ENCODE measurements at regions not wholly inside any gene's neighbourhood (a gene's known extent, or its start where the extent isn't known, plus 50 kb on each side); places are given as distances from the start of the nearest gene placed in this dataset.
"Not testable (repeated sequence)": the region's sequence is repeated elsewhere in the genome, so short reads cannot be mapped to it uniquely, and the experiment has no call there.

DNA sequence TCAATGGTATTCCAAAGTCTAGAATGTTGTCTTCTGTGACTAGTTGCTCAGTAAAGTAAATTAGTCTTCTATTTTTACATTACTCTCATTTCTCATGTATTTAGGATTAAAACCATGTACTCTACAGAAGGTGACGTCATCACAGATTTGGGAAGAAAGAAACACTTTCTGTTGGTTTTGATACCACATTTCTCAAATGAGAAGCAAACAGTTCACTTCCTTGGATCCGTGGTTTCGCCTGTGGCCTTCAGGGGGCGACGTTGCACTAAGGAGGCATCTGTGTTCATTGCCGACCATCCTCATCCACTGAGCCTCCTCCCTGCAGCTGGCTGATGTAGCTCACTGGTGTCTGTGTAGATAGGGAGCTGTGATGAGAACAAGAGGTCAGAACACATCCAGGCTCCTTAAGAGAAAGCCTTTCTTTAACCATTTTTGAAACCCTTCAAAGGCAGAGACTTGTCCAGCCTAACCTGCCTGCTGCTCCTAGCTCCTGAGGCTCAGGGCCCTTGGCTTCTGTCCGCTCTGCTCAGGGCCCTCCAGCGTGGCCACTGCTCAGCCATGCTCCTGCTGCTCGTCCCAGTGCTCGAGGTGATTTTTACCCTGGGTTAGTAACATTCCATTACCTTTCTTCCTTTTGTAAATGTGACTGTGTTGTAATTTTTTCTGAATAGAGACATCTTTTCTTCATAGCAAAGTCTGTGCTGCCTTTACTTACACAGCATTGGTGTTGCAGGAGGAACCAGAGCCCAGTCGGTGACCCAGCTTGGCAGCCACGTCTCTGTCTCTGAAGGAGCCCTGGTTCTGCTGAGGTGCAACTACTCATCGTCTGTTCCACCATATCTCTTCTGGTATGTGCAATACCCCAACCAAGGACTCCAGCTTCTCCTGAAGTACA lies 220.6 kb upstream of the OR4E1 start:
- in situ Hi-C loops (cut with MboI; ENCODE audit: low sequenced_read_pairs): no loop called here

DNA sequence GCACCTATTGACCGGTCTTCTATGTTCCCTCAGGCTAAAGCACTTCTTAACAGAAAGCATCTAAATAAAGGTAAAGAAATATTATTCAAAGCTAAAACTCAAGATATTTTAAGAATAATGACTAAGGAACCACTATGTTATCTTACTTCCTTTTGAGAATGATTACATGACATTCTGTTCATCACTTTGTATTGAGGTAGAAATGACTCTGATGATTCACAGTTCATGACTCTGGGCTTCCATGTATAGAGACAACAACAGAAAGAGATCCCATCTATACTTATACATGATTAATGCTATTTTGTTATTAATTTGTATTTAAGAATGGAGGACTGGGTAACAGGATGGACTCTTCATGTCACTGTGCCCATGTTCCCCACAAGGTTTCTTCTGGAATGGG lies 218.3 kb upstream of the OR4E1 start:
- in situ Hi-C loops (cut with MboI; ENCODE audit: low sequenced_read_pairs): no loop called here

DNA sequence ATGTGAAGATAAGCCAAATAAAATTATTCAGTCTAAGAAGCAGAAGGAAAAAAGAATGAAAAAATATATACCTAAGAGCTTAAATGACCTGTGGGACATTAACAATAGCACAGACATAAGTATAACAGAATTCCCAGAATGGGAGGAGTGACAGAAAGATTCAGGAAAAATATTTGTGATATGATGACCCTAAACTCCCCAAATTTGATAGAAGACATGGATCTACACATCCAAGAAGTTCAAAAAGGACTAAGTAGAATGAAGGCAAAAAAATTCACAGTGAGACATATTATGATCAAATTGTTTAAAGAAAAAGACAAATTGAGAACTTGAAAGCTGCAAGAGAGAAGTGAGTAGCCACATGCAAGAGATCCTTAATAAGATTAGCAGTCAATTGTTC lies 211.4 kb upstream of the OR4E1 start:
- in situ Hi-C loops (cut with MboI; ENCODE audit: low sequenced_read_pairs): no loop called here

DNA sequence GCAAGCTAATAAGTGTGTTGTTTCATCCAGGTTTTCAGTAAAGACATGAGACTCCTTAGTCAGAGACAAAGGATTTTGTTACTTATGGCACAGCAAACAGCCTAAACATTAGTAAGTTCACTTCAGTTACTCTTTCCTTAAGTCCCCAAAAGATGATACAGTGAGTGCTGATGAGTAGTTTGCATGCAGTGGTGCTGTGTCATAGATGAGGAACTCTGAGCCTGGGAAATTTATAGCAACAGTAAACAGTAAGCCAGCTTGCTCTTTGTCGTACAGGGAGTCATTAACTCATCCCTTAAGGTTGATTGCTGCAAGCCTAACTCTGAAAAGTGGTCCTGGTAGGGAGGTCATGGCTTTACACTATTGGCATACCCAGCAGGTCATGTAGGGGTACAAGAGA lies 208.6 kb upstream of the OR4E1 start:
- in situ Hi-C loops (cut with MboI; ENCODE audit: low sequenced_read_pairs): no loop called here

DNA sequence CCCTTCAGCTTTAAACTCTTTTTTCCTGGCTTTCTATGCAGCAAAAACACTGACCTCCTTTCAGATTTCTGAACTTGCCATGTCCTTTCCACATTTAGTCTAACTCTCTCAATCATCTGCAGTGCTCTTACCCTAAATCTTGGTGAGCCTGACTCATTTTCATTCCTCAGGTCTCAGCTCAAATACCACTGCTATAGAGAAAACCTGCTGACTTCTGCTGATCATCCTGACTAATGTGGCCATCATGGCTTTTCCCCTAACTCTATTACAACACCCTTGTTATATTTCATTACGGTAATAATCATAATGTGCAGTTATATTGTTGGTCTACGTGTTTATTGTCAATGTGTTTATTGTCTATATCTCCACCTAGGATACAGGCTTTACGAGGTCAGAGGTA lies 207.3 kb upstream of the OR4E1 start:
- in situ Hi-C loops (cut with MboI; ENCODE audit: low sequenced_read_pairs): no loop called here

DNA sequence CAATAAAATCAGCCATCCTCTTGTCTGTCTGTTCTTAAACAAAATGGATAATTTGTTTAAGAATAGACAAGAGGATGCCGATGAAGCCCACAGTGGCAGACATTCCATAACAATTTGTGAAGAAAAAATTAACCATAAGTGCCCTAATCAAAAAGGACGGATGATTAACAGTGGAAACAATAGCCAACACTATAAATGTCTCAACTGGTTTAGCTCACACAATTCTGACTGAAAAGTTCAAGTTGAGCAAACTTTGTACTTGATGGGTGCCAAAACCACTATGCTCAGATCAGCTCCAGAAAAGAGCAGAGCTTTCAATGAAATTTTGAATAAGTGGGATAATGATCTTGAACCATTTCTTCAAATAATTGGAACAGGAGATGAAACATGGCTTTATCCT lies 202.2 kb upstream of the OR4E1 start:
- in situ Hi-C loops (cut with MboI; ENCODE audit: low sequenced_read_pairs): no loop called here

DNA sequence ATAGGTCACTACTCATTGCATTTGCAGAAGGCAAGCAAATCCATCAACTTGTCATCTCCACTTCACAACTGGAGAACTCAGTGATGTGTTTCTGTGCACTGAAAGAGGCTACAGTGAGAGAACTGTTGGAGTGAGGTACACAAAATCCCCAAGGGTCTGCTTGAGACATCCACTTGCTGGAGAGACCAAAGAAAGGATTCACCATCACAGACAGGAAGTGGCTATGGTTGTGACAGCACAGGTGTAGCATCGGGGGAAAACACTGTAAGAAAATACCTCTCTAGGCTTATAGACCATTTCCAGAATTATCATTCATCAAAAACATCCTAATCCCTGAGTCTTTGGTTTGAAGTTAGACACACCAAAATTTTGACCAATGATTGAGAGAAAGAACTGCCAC lies 201.3 kb upstream of the OR4E1 start:
- in situ Hi-C loops (cut with MboI; ENCODE audit: low sequenced_read_pairs): no loop called here

DNA sequence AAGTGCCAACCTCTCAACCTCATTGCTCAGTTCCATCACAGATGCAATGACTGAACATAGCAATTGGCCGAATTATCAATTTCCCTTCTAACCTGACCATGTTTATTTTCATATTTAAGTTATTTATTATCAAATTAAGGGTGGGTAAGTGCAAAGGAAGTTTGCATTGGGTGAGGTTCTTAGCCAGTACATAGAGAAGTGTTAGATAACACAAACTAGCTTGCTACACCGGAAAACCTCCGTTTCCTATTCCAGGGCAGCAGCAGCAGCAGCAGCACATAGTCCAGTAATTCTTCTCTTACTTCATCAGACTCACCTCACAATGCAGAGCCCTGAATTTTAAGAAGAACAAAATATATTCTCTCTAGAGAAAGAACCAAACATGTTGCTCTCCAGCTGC lies 200.5 kb upstream of the OR4E1 start:
- in situ Hi-C loops (cut with MboI; ENCODE audit: low sequenced_read_pairs): no loop called here

DNA sequence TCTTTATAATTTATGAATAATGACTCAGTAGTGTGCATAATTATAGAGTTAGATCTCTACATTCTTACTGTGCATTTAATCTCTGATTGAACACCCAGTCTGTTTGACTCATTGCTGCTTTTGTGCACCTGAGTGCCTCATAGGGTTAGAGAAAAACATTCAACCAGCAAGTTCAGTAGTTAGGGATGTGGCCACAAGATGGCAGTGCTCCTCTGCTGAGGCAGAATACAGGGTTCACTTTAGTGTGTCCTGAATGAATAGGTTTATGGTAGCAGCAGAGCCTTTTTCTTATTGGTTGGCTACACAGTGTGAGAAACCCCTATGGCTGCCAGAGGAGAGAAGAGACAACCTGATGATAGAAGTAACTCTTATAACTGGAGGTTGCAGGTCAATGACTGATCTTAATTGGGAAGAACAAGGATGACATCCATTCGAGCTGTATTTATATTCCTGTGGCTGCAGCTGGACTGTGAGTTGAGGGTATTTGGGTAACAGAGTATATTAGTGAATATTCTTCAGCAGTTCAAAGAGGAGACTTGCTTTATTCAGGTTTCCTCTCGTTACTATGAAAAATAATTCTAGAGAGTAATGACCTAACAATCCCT lies 194.9 kb upstream of the OR4E1 start:
- in situ Hi-C loops (cut with MboI; ENCODE audit: low sequenced_read_pairs): no loop called here

DNA sequence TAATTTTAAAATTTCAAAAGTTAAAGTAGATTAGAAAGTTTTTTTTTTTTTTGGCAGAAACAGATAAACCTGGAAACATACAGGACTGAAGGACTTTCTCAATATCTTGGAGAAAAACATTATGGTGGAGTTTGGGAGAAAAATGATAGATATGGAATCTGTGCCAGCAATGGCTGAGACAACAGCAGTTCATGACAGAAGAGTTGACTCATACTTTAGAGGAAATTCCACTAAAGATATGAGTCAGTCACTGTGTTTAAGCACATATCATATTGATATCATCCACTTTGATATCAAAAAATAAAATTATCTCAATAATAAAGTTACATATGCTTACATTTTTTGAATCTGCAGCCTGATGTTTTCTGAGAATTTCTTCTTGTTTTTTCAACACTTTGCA lies 193.9 kb upstream of the OR4E1 start:
- in situ Hi-C loops (cut with MboI; ENCODE audit: low sequenced_read_pairs): no loop called here

DNA sequence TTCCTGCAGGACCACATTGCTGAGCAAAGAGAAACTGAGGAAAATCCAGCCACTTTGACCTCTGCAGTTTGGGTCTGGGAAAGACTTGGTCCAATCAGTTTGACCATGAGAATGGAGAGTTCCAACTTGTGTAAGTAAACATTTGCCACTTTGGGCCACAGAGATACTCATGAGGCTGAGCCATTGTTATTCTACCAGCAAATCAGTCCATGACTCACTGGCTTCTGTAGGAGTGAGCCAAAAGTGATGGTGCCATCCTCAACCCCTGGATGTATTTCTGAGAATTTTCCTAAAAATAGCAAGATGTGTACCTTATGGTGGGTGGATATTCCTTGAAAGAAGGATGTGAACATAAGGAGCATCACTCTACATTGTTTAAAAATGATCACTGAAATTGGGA lies 192.9 kb upstream of the OR4E1 start:
- in situ Hi-C loops (cut with MboI; ENCODE audit: low sequenced_read_pairs): no loop called here

DNA sequence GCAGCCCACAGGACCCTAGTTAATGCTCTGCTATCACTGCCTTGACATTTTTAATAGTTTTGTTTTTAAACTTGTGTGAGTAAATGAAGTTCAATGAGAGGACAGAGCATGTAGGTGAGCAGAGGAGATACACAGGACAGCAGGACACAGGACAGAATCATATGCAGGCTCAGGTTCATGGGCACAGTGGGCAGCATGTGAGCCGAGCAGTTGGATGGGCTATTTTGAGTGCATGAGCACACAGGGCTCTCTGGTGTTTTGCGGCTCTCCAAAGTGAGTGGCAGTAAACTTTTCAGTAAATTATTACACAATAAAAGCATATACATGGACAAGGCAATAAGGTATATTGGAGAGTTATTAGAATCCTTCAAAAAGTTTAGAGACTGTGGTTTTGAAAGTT lies 189.7 kb upstream of the OR4E1 start:
- in situ Hi-C loops (cut with MboI; ENCODE audit: low sequenced_read_pairs): no loop called here

DNA sequence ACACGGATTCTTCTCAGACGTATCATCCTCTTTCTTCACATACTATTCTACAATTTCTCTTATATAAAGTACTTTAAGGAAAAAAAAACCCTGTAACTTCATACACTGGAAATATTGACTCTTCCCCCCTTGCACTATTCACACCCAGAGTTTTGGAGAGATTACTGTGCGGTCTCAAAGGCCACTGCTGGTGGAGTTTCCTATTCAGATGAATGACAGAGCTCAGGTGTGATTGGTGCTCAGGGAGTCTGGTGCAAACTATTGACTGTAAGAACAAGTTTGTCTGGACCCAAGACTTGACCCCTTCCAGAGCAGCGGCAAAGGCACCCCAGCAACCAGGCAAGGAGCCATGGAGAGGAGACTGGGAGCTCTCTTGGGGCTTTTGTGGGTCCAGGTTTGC lies 187.5 kb upstream of the OR4E1 start:
- in situ Hi-C loops (cut with MboI; ENCODE audit: low sequenced_read_pairs): no loop called here

DNA sequence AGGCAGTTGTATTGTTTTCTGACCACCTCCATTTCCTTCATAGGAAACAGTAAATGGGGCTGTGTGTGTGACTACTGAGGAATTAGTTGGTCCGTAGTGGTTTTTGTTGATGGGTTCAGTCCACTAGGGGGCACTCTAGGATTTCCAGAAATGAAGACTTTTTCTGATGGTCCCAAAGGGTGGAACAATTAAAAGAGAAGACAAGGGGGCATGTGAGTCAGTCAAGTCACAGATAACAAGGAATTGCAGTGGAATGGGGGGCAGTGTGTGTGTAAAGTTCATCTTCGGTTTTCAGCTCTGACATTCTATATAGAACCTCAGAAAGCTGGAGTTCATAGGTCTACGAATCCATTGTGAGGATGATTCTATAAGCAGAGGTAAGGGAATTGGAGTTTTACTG lies 186.6 kb upstream of the OR4E1 start:
- in situ Hi-C loops (cut with MboI; ENCODE audit: low sequenced_read_pairs): no loop called here

DNA sequence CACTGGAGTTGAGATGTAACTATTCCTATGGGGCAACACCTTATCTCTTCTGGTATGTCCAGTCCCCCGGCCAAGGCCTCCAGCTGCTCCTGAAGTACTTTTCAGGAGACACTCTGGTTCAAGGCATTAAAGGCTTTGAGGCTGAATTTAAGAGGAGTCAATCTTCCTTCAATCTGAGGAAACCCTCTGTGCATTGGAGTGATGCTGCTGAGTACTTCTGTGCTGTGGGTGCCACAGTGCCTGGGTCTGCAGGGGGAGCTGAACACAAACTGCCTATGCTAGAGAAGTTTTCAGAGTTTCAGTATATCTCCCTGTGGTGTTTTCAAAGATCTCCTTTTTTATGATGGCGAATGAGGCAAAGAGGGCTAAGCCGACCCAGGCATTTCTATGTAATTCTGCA lies 179.2 kb upstream of the OR4E1 start:
- in situ Hi-C loops (cut with MboI; ENCODE audit: low sequenced_read_pairs): no loop called here

DNA sequence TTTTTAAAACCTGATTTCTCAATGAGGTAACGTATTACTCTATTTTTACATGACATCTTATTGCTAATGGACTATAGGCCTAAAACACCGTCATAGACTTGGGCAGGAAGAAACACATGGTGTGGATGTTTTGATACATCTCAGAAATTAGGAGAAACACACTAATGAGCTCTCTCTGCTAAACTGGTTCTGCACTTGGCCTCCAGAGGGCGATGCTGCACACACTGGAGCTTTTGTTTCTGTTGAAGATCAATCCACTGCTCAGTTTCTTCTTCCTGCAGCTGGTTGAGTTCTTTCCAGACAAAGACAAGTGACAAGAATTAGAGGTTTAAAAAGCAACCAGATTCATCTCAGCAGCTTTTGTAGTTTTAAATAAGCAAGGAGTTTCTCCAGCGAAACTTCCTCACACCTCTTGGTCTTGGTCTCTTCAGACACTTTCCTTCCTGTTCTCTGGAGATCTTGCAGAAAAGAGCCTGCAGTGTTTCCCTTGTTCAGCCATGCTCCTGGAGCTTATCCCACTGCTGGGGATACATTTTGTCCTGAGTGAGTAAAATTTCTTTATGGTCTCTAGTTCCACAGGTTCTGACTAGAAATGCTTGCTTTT lies 178.5 kb upstream of the OR4E1 start:
- in situ Hi-C loops (cut with MboI; ENCODE audit: low sequenced_read_pairs): no loop called here

DNA sequence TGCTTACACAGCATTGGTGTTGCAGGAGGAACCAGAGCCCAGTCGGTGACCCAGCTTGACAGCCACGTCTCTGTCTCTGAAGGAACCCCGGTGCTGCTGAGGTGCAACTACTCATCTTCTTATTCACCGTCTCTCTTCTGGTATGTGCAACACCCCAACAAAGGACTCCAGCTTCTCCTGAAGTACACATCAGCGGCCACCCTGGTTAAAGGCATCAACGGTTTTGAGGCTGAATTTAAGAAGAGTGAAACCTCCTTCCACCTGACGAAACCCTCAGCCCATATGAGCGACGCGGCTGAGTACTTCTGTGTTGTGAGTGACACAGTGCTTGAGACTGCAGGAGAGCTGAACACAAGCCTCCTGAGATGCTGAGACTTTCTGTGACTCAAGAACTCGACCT lies 173.3 kb upstream of the OR4E1 start:
- in situ Hi-C loops (cut with MboI; ENCODE audit: low sequenced_read_pairs): not testable (repeated sequence)

DNA sequence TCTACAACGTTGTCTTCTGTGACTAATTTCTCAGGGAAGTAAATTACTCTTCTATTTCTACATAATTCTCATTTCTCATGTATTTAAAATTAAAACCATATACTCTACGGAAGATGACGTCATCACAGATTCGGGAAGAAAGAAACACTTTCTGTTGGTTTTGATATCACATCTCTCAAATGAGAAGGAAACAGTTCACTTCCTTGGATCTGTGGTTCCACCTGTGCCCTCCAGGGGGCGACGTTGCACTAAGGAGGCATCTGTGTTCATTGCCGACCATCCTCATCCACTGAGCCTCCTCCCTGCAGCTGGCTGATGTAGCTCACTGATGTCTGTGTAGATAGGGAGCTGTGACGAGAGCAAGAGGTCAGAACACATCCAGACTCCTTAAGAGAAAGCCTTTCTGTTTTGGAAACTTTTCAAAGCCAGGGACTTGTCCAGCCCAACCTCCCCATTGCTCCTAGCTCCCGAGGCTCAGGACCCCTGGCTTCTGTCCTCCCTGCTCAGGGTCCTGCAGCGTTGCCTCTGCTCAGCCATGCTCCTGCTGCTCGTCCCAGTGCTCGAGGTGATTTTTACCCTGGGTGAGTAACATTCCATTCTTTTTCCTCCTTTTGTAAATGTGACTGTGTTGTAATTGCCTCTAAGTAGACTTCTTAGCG lies 172.7 kb upstream of the OR4E1 start:
- in situ Hi-C loops (cut with MboI; ENCODE audit: low sequenced_read_pairs): no loop called here

DNA sequence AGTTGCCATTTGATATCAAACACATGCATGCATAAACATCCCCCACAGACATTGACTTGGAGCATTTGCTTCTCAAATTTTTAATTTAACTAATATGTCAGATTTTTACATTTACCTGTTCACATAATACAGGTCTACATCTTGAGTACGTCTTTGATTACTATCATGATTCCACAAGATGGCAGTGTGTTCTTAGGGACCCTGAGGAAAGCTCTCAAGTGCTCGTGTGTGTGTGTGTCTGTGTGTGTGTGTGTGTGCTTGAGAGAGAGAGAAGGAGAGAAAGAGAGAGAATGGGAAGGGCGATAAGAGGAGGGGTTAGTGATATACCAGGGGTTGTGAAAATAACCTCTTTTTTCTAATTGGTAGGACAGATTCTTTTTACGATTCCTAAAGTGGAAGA lies 167.1 kb upstream of the OR4E1 start:
- in situ Hi-C loops (cut with MboI; ENCODE audit: low sequenced_read_pairs): no loop called here

DNA sequence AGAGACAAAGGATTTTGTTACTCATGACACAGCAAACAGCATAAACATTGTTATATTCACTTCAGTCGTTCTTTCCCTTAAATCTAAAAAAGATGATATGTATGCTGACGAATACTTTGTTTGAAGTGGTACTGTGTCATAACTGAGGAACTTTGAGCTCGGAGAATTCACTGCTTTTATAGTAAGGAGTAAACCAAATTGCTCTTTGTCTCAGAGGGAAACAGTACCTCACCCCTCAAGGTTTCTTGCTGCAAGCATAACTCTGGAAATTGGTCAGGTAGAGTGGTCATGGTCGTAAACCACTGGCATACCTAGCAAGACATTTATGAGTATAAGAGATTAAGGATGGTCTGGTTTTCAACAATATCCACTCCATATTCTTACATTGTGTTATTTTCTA lies 160.2 kb upstream of the OR4E1 start:
- in situ Hi-C loops (cut with MboI; ENCODE audit: low sequenced_read_pairs): no loop called here

DNA sequence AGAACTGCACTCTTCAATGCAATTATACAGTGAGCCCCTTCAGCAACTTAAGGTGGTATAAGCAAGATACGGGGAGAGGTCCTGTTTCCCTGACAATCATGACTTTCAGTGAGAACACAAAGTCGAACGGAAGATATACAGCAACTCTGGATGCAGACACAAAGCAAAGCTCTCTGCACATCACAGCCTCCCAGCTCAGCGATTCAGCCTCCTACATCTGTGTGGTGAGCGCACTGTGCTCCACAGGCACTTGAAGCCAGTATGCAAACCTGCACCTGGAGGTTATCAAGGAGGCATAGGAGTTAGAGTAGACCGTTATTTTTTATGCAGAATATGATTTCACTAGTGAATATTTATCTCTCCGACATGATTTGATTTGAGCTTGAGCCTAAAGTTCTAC lies 152.2 kb upstream of the OR4E1 start:
- in situ Hi-C loops (cut with MboI; ENCODE audit: low sequenced_read_pairs): no loop called here
